HL-60 (cell line): ENCODE measurements at regions not wholly inside any gene's neighbourhood (a gene's known extent, or its start where the extent isn't known, plus 50 kb on each side); places are given as distances from the start of the nearest gene placed in this dataset.

Experiments
- DNase-seq, 2 experiments: peaks; one replicate each; pipeline ENCODE4 v3.0.0-alpha.2; 2010 to 2020; ENCODE audit warnings: low read depth in 1 of 2, low spot score in 1 of 2
- H3K27ac ChIP-seq: fragments of 250-450 bp; sonication (Bioruptor Pico); replicated peaks from 2 replicates; pipeline ENCODE4 v1.5.1; 2020; ENCODE audit warnings: mild to moderate bottlenecking, moderate library complexity
- H3K27me3 ChIP-seq: fragments of 250-450 bp; sonication (Bioruptor Pico); 2 replicates; pipeline ENCODE4 v1.5.1; 2021; ENCODE audit warnings: mild to moderate bottlenecking, moderate library complexity; ENCODE audit not compliant: insufficient read depth, poor library complexity, severe bottlenecking
- H3K4me3 ChIP-seq: replicated peaks from 2 replicates; pipeline ENCODE4 v1.5.1; 2011; ENCODE audit warnings: mild to moderate bottlenecking, control low read depth, low read length; ENCODE audit not compliant: insufficient read depth
- CTCF ChIP-seq: IDR thresholded peaks from one replicate; pipeline ENCODE4 v1.5.1; 2011; ENCODE audit warnings: low read length, control low read depth, inconsistent platforms; ENCODE audit not compliant: insufficient read depth
- GABPA ChIP-seq: IDR thresholded peaks from 2 replicates; pipeline ENCODE4 v1.6.1; 2012; ENCODE audit warnings: low read depth
- POLR2AphosphoS5 ChIP-seq: IDR thresholded peaks from 2 replicates; pipeline ENCODE4 v1.6.1; 2012; ENCODE audit warnings: low read depth
- SPI1 ChIP-seq: IDR thresholded peaks from 2 replicates; pipeline ENCODE4 v1.6.1; 2012; ENCODE audit warnings: low read depth, mild to moderate bottlenecking, borderline replicate concordance
- TF ChIP-seq, protein P1 (sequence below): IDR thresholded peaks from 2 replicates; pipeline ENCODE4 v1.6.1; 2012; ENCODE audit warnings: low read depth; ENCODE audit not compliant: insufficient replicate concordance

GRCh38 chr1:115224636-115225035 is 113.4 kb downstream of the NGF start:
- Histone ChIP-seq H3K27me3 (peaks cover 2% of the 10 kb centered on the region), H3K4me3 (no peak overlapping the region), H3K27ac (no peak overlapping the region)
- no peak for TF ChIP-seq GABPA
- no peak for TF ChIP-seq SPI1
- TF ChIP-seq, protein P1, sequence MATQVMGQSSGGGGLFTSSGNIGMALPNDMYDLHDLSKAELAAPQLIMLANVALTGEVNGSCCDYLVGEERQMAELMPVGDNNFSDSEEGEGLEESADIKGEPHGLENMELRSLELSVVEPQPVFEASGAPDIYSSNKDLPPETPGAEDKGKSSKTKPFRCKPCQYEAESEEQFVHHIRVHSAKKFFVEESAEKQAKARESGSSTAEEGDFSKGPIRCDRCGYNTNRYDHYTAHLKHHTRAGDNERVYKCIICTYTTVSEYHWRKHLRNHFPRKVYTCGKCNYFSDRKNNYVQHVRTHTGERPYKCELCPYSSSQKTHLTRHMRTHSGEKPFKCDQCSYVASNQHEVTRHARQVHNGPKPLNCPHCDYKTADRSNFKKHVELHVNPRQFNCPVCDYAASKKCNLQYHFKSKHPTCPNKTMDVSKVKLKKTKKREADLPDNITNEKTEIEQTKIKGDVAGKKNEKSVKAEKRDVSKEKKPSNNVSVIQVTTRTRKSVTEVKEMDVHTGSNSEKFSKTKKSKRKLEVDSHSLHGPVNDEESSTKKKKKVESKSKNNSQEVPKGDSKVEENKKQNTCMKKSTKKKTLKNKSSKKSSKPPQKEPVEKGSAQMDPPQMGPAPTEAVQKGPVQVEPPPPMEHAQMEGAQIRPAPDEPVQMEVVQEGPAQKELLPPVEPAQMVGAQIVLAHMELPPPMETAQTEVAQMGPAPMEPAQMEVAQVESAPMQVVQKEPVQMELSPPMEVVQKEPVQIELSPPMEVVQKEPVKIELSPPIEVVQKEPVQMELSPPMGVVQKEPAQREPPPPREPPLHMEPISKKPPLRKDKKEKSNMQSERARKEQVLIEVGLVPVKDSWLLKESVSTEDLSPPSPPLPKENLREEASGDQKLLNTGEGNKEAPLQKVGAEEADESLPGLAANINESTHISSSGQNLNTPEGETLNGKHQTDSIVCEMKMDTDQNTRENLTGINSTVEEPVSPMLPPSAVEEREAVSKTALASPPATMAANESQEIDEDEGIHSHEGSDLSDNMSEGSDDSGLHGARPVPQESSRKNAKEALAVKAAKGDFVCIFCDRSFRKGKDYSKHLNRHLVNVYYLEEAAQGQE, result no peak
- no peak for TF ChIP-seq POLR2AphosphoS5
- TF ChIP-seq CTCF, result no peak
- no peak for DNase-seq

GRCh38 chr1:115222616-115223402 is 115.2 kb downstream of the NGF start:
- TF ChIP-seq GABPA (no peak), SPI1 (no peak), POLR2AphosphoS5 (no peak), CTCF (no peak)
- TF ChIP-seq, protein P1, result no peak
- DNase-seq, result no peak
- Histone ChIP-seq H3K4me3 (no peak overlapping the region), H3K27me3 (peaks cover 2% of the 10 kb centered on the region), H3K27ac (no peak overlapping the region)

GRCh38 chr1:115220340-115221270 is 117.4 kb downstream of the NGF start:
- Histone ChIP-seq H3K27ac (no peak overlapping the region), H3K4me3 (no peak overlapping the region), H3K27me3 (peaks cover 2% of the 10 kb centered on the region)
- TF ChIP-seq POLR2AphosphoS5 (no peak), SPI1 (no peak), CTCF (no peak), GABPA (no peak)
- DNase-seq, result no peak
